PC-3 (cell line): ENCODE measurements at regions not wholly inside any gene's neighbourhood (a gene's known extent, or its start where the extent isn't known, plus 50 kb on each side); places are given as distances from the start of the nearest gene placed in this dataset.

ENCODE experiments used
- ATAC-seq: fragments of 200-7000 bp; cut with Tn5 transposase; 2 replicates; pipeline ENCODE4 v1.9.1; 2020; ENCODE audit warnings: mild to moderate bottlenecking, moderate library complexity
- BruUV-seq: library from RNA; stranded (reverse); fragments of 400-500 nt; replicated peaks from 2 replicates; lab custom pipeline; 2021; lab: Mats Ljungman, UMichigan
- CTCF ChIA-PET: fragments of 300-600 bp; sonication (Branson Sonifier 250); formaldehyde crosslinking; loops from one replicate; lab custom pipeline; 2022; ENCODE audit warnings: antibody characterized with exemption; lab: Charles Lee
- POLR2A ChIA-PET: fragments of 300-600 bp; sonication (Branson Sonifier 250); formaldehyde crosslinking; loops from one replicate; lab custom pipeline; 2022; ENCODE audit warnings: antibody characterized with exemption; ENCODE audit not compliant: unreplicated experiment; lab: Charles Lee
- DNase-seq: peaks from one replicate; pipeline ENCODE4 v3.0.0-alpha.2; 2015
- H2AFZ ChIP-seq: fragments of 300-600 bp; sonication (generic); 2 replicates; pipeline ENCODE4 v1.6.0; 2016; ENCODE audit warnings: antibody characterized with exemption, low read length
- H3F3A ChIP-seq: fragments of 300-600 bp; sonication (generic); one replicate; pipeline ENCODE4 v1.6.0; 2017; ENCODE audit warnings: antibody characterized with exemption, low read length, control low read depth, mild to moderate bottlenecking; ENCODE audit not compliant: unreplicated experiment
- H3K27ac ChIP-seq: fragments of 300-600 bp; sonication (generic); 2 replicates; pipeline ENCODE4 v1.5.1; 2016; ENCODE audit warnings: mild to moderate bottlenecking, low read length
- H3K27me3 ChIP-seq: fragments of 300-600 bp; sonication (generic); 2 replicates; pipeline ENCODE4 v1.6.1; 2016; ENCODE audit warnings: low read length, mixed read lengths
- H3K36me3 ChIP-seq: fragments of 300-600 bp; sonication (generic); 2 replicates; pipeline ENCODE4 v1.6.1; 2016; ENCODE audit warnings: low read depth, mixed run types, low read length, mixed read lengths
- H3K4me1 ChIP-seq: fragments of 300-600 bp; sonication (generic); 2 replicates; pipeline ENCODE4 v1.5.1; 2016; ENCODE audit warnings: low read length; ENCODE audit not compliant: insufficient read depth
- H3K4me2 ChIP-seq: fragments of 300-600 bp; sonication (generic); 2 replicates; pipeline ENCODE4 v1.6.0; 2016; ENCODE audit warnings: low read length
- H3K4me3 ChIP-seq: fragments of 300-600 bp; sonication (generic); 2 replicates; pipeline ENCODE4 v1.5.1; 2016; ENCODE audit warnings: mild to moderate bottlenecking, low read length, mixed read lengths
- H3K79me2 ChIP-seq: fragments of 300-600 bp; sonication (generic); 2 replicates; pipeline ENCODE4 v1.6.1; 2017; ENCODE audit warnings: low read length, mixed read lengths
- H3K9ac ChIP-seq: fragments of 300-600 bp; sonication (generic); 2 replicates; pipeline ENCODE4 v1.6.0; 2016; ENCODE audit warnings: mild to moderate bottlenecking, low read length
- H3K9me2 ChIP-seq: fragments of 300-600 bp; sonication (generic); replicated peaks from 2 replicates; pipeline ENCODE4 v1.6.1; 2016; ENCODE audit warnings: mixed run types, low read length, mixed read lengths
- H3K9me3 ChIP-seq: fragments of 300-600 bp; sonication (generic); 2 replicates; pipeline ENCODE4 v1.6.1; 2016; ENCODE audit warnings: low read length, mixed read lengths
- H4K20me1 ChIP-seq: fragments of 300-600 bp; sonication (generic); 2 replicates; pipeline ENCODE4 v1.6.1; 2016; ENCODE audit warnings: low read length, mixed read lengths
- CTCF ChIP-seq: fragments of 300-600 bp; sonication (generic); conservative IDR thresholded peaks from 2 replicates; pipeline ENCODE4 v1.5.1; 2017; ENCODE audit warnings: antibody characterized with exemption, low read depth, mild to moderate bottlenecking, low read length
- EZH2 ChIP-seq: fragments of 300-600 bp; sonication (generic); IDR thresholded peaks from one replicate; pipeline ENCODE4 v1.6.1; 2017; ENCODE audit warnings: antibody characterized with exemption, mild to moderate bottlenecking, low read length; ENCODE audit not compliant: unreplicated experiment
- EZH2phosphoT487 ChIP-seq: fragments of 300-600 bp; sonication (generic); IDR thresholded peaks from 2 replicates; pipeline ENCODE4 v1.6.1; 2018; ENCODE audit warnings: mild to moderate bottlenecking, antibody characterized with exemption, low read length, borderline replicate concordance
- intact Hi-C: fragments of 100-400 bp; cut with micrococcal nuclease; formaldehyde crosslinking; loops from 2 replicates; pipeline ENCODE4 v1.9.0; 2023

DNA sequence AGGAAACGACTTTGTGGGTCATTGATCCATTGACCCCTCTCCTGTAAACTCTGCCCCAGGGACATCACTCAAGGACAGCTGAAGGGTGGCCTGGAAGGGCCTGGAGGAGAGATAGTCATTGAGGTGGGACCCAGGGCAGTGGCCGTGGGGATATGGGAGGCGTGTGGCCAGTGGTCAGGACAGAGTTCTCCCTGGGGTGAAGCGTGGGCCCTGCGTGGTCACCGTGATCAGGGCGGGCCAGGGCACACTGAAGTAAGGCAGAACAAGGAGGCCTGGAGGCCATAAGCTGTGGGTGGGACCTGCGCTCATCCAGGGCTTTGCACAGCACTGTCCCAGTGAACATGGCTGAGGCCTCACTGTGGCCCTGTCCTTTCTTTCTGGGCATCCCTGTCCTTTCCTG is 177.9 kb downstream of the ZNF248 start:
- no peaks in the 10 kb centered on the region for H3K9me2 ChIP-seq
- no peaks in the 10 kb centered on the region for H4K20me1 ChIP-seq
- H3F3A ChIP-seq = no peaks in the 10 kb centered on the region
- H3K36me3 ChIP-seq = no peaks in the 10 kb centered on the region
- CTCF ChIA-PET = no interaction called here
- H2AFZ ChIP-seq = no peak overlapping the region
- H3K4me3 ChIP-seq = no peak overlapping the region
- no peaks in the 10 kb centered on the region for H3K4me1 ChIP-seq
- H3K9ac ChIP-seq = no peak overlapping the region
- intact Hi-C loops = no loop called here
- H3K27me3 ChIP-seq = no peaks in the 10 kb centered on the region
- BruUV-seq = no TSS peak
- no peaks in the 10 kb centered on the region for H3K9me3 ChIP-seq
- H3K79me2 ChIP-seq = no peaks in the 10 kb centered on the region
- TF ChIP-seq EZH2 (no peak), EZH2phosphoT487 (no peak)
- DNase-seq = no peak
- H3K4me2 ChIP-seq = no peak overlapping the region
- POLR2A ChIA-PET = no interaction called here
- ATAC-seq = no peak
- H3K27ac ChIP-seq = no peak overlapping the region

GRCh38 chr10:37675449-37675848 is 182.0 kb downstream of the ZNF248 start:
- ChIA-PET POLR2A (interaction anchor here (0.5 kb wide), 1 partner anchor 1474 kb away, joined by 4 read pairs; no protein-coding TSS in a partner anchor), CTCF (no interaction called here)
- H3F3A ChIP-seq = no peaks in the 10 kb centered on the region
- no peaks in the 10 kb centered on the region for H3K36me3 ChIP-seq
- no peaks in the 10 kb centered on the region for H4K20me1 ChIP-seq
- DNase-seq = no peak
- no peaks in the 10 kb centered on the region for H3K4me1 ChIP-seq
- no peak for TF ChIP-seq CTCF
- no peak for ATAC-seq
- H3K79me2 ChIP-seq = no peaks in the 10 kb centered on the region
- no peak overlapping the region for H3K9ac ChIP-seq
- no TSS peak for BruUV-seq
- H3K27me3 ChIP-seq = no peaks in the 10 kb centered on the region
- H3K4me2 ChIP-seq = no peak overlapping the region
- peaks cover 3% of the 10 kb centered on the region; the same call in 1 of the 2 replicates for H3K9me3 ChIP-seq
- H3K27ac ChIP-seq = no peak overlapping the region
- intact Hi-C loops = no loop called here
- no peaks in the 10 kb centered on the region for H3K9me2 ChIP-seq
- no peak overlapping the region for H2AFZ ChIP-seq
- no peak overlapping the region for H3K4me3 ChIP-seq

DNA sequence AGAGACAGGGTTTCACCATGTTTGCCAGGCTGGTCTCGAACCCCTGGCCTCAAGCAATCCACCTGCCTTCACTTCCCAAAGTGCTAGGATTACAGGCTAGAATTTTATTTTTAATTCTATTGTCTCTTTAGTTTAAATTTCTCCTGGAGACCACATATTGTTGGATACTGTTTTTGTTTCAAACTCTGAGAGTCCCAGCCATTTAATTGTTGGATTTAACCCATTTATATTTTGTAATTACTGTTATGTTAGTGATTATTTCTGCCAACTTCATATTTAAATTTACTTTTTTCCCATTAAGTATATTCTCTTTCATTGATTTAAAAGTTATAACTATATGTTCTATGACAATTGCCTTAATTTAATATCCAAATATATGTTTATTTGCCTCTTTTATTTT is 185.6 kb downstream of the ZNF248 start:
- H3K4me1 ChIP-seq = no peaks in the 10 kb centered on the region
- no peaks in the 10 kb centered on the region for H3K9me2 ChIP-seq
- POLR2A ChIA-PET = no interaction called here
- no TSS peak for BruUV-seq
- H3F3A ChIP-seq = no peaks in the 10 kb centered on the region
- intact Hi-C loops = no loop called here
- H3K9me3 ChIP-seq = peaks cover 6% of the 10 kb centered on the region; the same call in 1 of the 2 replicates
- TF ChIP-seq EZH2 (no peak), CTCF (no peak), EZH2phosphoT487 (no peak)
- DNase-seq (no peak), ATAC-seq (no peak)
- no peaks in the 10 kb centered on the region for H3K36me3 ChIP-seq
- no peaks in the 10 kb centered on the region for H3K79me2 ChIP-seq
- CTCF ChIA-PET = no interaction called here
- no peaks in the 10 kb centered on the region for H4K20me1 ChIP-seq
- no peak overlapping the region for H3K9ac ChIP-seq
- H3K4me3 ChIP-seq = no peak overlapping the region
- no peak overlapping the region for H3K27ac ChIP-seq
- H3K27me3 ChIP-seq = no peaks in the 10 kb centered on the region
- H3K4me2 ChIP-seq = no peak overlapping the region
- H2AFZ ChIP-seq = no peak overlapping the region
